GM18507 (cell line): ENCODE measurements at regions not wholly inside any gene's neighbourhood (a gene's known extent, or its start where the extent isn't known, plus 50 kb on each side); places are given as distances from the start of the nearest gene placed in this dataset.

ENCODE experiments used
- DNase-seq: peaks from one replicate; pipeline ENCODE4 v3.0.0; 2011; ENCODE audit warnings: low read depth; ENCODE audit not compliant: insufficient read length; ENCODE audit errors: extremely low spot score
- FAIRE-seq: peaks from 2 replicates; lab custom pipeline; 2011; peaks lifted over from hg19 to GRCh38; lab: Jason Lieb, UNC

DNA sequence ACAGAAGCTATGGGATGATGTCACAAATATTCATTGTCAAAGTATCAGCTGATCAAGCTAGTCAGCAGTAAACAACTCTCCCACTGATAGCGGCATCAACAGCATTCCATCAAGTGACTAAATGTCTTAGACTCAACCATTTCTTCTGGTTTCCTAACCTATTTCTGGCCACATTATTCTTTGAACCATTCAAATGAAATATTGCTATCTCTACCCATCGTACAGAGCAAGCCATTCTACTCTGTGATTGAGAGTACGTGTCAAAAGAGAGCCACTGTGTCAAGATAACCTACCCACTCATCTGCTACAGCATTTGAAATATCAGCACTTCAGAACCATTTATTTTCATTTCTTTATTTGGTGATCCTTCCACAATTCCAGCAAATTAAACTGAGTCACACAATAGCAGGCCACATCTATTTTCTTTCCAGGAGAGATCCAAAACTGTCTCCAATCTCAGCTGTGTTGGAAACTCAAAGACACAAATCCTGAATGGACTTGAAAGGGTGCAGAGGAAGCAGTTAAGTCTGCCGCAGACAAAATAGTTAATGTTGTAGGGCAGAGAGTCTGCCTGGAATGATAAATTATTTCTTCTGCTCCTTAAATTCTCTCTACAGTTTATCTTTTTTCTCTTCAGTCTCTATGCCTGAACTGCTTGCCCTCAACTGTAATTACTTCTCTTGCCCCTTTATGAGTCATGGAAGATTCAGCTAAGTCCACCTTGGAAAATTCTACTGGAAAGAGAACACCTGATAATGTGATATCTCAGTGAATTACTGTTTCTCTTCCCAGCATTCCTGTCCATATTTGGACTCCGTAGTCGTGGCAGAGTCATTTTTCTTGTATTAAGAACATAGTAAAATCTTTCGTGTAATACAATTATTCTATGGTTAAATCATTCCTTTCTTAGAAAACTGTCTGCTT is 364.8 kb downstream of the PDGFC start:
- no peak for FAIRE-seq
- DNase-seq = no peak

DNA sequence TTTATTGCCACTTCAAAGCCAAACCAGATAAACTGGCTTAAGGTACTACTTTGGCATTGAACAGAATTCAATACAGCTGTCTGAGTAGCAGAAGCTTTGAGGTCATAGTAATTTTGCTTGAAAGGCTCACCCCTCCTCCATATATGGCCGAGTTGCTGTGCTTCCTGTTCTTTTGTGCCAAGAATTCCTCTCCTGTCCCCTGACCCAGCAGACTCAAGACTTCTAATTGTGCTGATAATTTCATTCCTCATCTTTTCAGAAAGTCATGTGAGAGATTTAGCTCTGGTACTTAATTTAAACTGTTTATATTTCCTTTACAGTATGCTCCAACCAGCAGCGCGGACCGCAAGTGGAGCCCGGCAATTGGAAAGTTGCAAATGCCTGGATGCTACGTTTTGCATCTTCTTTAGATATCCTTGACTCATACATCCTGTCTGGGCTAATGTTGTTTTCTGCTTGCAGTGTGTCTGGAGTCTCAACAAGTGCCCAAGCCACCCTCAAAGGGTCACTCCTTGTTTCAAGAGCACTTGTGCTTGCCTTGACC is 373.4 kb downstream of the PDGFC start:
- DNase-seq = no peak
- no peak for FAIRE-seq

- FAIRE-seq = no peak
Observed at GRCh38 chr4:156596706-156597329, 374.8 kb downstream of the PDGFC start.

GRCh38 chr4:156596026-156596425 is 375.6 kb downstream of the PDGFC start:
- FAIRE-seq (no peak), DNase-seq (no peak)

More at GRCh38 chr4:156596706-156597329, 374.8 kb downstream of the PDGFC start:
- no peak for DNase-seq

- FAIRE-seq = no peak
- DNase-seq = no peak
Observed at GRCh38 chr4:156595041-156595440, 376.6 kb downstream of the PDGFC start.

DNA sequence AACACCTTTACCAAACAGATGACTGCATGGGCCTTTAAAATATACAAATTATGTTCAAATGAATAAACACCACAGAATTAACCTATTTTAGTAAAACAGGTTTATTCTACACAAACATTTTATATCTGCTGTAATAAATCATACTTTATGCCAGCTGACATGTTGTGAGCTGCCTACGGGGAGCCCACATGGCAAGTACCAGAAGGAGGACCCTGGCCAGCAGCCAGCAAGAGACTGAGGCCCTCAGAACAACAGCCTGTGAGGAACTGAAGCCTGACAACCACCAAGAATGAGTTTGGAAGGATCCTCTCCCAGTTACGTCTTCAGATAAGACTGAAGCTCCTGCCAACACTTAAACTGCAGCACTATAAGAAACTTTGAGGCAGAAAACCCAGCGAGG is 377.0 kb downstream of the PDGFC start:
- no peak for DNase-seq
- FAIRE-seq = no peak

DNA sequence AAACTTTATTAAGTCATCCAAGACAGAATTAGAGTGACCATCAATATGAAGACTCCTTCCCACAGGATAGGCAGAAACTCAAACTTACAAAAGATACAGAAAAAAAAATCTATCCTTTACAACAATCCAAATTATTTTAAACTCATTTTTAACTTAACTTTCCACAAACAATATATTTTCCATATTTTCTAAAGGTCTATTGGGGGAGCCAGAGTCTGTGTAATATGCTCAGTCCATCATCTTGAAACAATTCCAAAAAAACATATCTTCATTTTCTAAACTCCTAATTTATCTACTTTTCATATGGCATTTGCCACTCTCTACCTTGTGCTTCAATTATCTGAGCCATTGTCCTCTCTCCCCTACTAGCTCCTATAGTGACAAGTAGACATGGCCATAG is 378.1 kb downstream of the PDGFC start:
- DNase-seq = no peak
- no peak for FAIRE-seq

GRCh38 chr4:156591679-156592078 is 379.9 kb downstream of the PDGFC start:
- FAIRE-seq = no peak
- DNase-seq = no peak

DNA sequence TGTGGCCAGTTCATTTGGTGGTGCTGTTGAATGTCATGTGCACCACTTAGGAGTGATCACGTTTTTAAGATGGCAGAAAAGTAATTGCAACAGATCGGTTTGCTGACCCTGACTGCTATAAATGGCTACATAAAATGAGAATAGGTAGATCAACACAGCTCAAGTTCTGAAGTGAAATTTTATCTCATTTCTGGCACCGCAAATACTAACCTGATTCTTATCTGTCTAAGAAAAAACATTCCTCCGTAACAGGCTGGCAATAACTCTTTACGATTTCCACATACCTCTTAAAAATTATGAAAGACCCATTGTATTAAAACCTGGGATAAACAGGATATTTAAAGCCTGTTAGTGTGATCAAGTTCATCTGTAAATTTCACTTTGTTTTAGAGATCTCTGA is 387.5 kb downstream of the PDGFC start:
- DNase-seq (no peak), FAIRE-seq (no peak)

DNA sequence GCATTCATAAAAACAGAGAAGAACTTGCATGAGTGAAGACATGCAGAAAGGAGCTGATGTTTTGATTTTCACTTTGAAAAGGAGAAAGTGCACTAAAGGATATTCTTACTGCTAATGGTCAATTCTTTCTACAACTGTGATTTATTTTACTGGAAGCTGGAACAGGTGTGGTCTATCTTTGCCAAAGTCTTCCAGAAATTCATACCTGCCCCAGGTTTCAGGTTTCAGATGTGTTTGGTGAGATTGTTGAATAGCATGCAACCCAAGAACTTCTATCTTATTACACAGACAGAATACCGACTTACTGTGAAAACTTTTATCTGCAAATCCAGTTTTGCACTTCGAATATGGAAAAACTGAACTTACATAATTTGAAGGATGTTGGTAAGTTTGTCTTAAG is 388.3 kb downstream of the PDGFC start:
- DNase-seq = no peak
- no peak for FAIRE-seq

DNA sequence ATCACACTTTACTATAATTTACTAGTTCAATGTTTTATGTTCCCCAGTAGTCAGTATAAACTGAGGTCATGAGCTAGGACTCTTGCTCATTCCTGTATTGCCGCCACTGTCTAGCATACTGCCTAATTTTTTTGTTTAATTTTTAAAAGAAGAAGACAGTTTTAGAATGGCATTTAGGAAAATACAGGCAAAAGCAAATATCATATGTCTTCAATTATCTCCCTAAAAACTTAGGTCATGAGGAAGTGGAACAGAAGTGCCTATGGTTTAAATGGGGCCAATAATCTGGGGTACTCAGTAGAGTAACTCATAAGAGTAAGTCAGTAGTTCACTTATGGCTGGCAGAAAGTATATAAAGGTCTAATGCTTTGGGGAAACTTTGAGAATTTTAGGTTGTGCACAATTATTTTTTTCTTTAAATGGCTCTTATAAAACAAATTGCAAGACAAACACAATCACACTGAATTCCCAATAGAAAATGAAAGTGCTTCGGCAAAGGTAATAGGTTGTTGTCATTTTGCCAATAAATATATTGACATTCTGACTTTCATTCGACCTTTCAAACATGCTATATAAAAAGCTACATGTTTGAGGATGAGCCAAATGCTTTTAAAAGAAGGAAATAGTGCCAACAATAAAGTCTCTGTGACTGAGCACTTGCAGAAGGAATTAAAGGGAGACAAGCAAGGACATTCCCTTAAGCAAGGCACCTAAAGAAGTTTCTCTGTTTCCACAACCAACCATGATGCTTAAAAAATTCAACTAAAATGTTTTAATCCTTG is 390.1 kb downstream of the PDGFC start:
- no peak for FAIRE-seq

DNA sequence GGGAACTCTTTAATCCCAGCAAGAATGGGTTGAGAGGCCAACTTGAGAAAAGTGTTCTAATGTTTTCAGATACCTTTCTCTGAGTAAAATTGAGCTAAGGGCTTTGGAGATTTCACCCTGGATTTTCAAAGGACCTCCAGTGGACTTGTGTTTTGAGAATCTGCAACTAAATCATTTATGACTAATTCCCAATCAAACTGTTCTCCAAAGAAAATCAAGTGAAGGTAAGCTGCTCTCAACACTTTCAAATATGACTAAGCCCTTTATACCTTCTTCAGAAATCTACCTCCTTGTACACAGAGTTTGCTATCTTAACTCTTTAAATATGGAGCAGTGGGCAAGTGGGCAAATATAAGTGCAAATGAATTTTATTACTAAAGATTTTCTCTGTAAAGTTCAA is 392.9 kb downstream of the PDGFC start:
- FAIRE-seq (no peak), DNase-seq (no peak)

More for the DNA sequence above, 390.1 kb downstream of the PDGFC start:
- no peak for DNase-seq

DNA sequence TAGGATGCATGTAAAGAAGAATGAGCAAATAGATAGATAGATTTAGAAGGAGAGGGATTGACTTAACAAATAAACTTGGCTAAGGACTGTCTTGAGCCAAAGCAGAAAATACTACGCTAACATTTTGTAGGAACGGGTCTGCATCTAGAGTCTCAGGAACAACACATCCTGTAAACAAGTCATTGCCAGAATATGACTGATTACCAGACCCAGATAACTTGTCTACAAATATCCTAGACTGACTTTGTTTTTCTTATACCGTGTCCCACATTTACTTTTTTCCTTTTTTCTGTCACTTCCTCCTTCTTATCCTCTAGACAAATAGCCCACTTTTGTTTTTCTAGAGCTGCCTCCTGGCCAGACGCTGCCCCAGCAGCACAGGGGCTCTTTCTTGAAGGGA is 393.6 kb downstream of the PDGFC start:
- no peak for DNase-seq
- no peak for FAIRE-seq

GRCh38 chr4:156576946-156577345 is 394.7 kb downstream of the PDGFC start:
- no peak for FAIRE-seq
- DNase-seq = no peak

- DNase-seq (no peak), FAIRE-seq (no peak)
Observed at GRCh38 chr4:156575430-156576073, 396.0 kb downstream of the PDGFC start.

- DNase-seq = no peak
- no peak for FAIRE-seq
Observed at GRCh38 chr4:156571146-156571545, 400.5 kb downstream of the PDGFC start.

DNA sequence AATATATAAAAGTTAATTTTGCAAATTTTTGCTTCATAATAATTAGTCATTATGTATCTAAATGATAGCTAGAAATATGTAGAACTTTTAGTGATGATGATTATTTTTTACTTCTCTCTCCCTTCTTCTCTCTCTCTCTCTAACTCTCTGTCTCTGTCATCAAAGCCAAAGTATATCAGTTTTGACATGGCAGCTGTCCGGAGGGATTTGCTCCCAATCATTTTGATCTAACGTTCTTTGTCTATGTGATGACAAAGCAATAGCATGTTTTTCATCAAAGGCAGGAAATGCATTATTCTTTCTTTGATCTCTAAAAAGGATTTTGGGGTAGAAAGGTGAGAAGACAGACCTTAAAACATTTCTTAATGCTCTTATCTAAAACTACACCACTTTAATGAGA is 402.1 kb downstream of the PDGFC start:
- FAIRE-seq = no peak

DNA sequence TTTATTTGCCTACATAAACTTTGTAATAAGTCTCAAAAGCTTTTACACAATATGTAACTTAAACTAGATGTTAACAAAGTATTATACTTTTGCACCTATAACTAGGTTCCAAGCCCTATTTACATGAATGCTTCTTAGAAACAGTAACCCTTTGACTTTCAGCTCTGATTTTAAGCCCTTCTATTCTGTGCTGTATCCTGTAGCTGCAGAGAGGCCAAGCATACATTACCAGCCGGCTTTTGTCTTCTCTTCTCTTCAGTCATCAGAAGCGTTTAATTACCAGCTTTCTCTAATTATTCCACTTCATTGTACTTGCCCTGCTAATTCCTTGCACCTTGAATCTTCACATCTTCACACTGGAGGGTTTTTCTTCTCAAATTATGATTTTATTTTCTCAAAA is 403.1 kb downstream of the PDGFC start:
- DNase-seq (no peak), FAIRE-seq (no peak)

More for the DNA sequence above, 402.1 kb downstream of the PDGFC start:
- no peak for DNase-seq

DNA sequence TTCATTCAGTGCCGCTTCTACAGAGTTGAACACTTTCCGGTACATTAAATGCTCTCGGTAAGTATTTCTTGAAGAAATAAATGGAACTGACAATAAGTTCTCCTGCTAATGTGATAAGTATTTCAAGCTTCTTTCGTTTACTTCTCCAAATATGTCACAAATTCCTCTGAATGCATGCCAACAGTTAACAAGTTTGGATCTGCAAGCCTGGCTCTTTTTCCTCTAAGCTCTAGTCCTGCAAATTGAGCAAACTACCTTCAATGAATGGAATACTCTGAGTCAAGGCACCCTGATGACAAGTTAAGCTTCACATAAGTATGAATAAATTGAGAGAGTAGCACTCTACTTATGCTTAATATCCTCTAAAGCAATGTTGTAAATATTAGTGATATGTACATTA is 403.6 kb downstream of the PDGFC start:
- DNase-seq (no peak), FAIRE-seq (no peak)
